Epithelial cell of proximal tubule (primary cell): ENCODE measurements at regions not wholly inside any gene's neighbourhood (a gene's known extent, or its start where the extent isn't known, plus 50 kb on each side); places are given as distances from the start of the nearest gene placed in this dataset.

Experiments
- DNase-seq: peaks from one replicate; pipeline ENCODE4 v3.0.0-alpha.2; 2011; ENCODE audit warnings: low read depth
- H3K4me3 ChIP-seq: 2 replicates; pipeline ENCODE4 v1.5.1; 2011; ENCODE audit warnings: low read depth, mild to moderate bottlenecking, low read length
- TF ChIP-seq, protein P1 (sequence below): conservative IDR thresholded peaks from 2 replicates; pipeline ENCODE4 v1.5.1; 2012; ENCODE audit warnings: low read depth, mild to moderate bottlenecking, low read length

DNA sequence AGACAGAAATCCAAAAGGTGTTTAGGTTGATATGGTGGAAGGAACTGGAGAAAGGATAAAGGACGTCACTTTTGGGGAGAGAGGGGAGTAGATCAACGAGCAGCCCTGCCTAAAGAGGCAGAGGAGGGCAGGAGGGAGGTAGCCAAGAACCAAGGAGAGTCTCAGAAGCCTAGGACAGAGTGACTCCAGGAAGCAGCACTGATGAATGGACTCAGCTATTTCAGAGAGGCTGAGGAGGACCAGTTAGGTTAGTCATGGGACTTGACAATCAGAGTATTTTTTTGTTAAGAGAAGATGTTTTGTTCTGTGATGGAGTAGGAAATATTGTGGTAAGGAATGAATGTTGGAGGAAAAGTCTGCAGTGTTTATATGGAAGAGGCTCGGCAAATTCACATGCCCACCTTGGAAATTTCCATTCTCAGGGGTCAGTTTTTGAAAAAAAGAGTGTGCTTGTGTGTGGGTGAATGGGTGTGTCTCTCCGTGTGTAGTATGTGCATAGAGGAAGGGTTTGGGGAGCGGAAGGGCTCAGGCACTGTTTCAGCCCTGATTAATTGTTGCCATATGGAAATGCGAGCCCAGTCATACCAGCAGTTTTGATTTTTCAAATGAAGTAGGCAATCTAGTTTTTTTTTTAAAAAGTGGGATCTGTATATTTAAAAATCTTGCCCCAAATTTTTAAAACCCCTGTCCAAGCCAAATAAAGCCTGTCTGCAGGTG lies 303.6 kb downstream of the SAMD5 start:
- H3K4me3 ChIP-seq: no peak overlapping the region
- no peak for DNase-seq
- TF ChIP-seq, protein P1, sequence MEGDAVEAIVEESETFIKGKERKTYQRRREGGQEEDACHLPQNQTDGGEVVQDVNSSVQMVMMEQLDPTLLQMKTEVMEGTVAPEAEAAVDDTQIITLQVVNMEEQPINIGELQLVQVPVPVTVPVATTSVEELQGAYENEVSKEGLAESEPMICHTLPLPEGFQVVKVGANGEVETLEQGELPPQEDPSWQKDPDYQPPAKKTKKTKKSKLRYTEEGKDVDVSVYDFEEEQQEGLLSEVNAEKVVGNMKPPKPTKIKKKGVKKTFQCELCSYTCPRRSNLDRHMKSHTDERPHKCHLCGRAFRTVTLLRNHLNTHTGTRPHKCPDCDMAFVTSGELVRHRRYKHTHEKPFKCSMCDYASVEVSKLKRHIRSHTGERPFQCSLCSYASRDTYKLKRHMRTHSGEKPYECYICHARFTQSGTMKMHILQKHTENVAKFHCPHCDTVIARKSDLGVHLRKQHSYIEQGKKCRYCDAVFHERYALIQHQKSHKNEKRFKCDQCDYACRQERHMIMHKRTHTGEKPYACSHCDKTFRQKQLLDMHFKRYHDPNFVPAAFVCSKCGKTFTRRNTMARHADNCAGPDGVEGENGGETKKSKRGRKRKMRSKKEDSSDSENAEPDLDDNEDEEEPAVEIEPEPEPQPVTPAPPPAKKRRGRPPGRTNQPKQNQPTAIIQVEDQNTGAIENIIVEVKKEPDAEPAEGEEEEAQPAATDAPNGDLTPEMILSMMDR: no peak

DNA sequence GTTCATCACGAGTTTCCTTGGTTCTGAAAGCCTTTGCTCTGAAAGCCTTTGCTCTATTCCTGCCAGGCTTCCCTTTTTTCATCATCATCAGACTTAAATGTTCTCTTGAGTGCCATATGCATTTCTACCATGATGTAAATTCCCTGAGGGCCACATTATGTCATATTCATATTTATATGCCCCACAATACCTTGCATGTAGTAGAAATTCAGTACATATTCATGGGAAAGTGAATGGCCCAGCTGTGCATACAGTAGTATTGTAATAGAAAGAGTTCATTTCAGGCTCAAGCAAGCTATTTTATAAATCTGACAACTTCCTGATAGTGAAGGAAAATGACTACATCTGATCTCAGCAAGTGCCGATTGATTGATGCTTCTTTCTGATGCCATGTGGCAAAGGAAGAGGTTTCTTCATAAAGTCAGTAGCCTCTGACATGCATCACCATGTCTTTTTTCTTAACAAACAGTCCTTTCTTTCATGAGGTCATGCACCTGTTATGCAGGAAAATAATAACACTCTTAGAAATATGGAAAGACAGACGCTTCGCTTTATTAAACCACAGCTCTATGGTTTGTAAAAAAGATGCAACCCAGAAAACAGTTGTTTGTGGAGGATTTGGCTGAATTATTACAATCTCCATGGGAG lies 308.7 kb downstream of the SAMD5 start:
- DNase-seq: no peak
- TF ChIP-seq, protein P1: no peak
- no peak overlapping the region for H3K4me3 ChIP-seq

DNA sequence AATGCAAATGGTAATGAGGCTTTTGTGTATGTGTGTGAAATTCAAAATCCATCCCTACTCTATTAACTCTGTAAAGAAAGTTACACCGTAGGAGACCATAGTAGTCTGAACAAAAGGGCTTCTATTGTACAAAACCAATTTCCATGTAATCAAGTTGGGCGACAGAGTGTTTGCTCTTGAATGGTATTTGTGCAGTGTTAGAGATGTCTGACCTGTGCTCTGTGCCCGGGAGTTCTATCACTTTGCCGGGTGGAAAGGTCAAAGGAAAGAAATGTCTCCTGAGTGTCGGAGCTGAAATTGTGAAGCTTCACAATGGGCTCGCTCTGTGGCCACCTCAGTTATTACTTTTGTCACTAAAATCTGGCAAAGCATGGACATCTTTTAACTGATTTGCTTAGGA lies 312.0 kb downstream of the SAMD5 start:
- TF ChIP-seq, protein P1: no peak
- no peak overlapping the region for H3K4me3 ChIP-seq
- DNase-seq: no peak

DNA sequence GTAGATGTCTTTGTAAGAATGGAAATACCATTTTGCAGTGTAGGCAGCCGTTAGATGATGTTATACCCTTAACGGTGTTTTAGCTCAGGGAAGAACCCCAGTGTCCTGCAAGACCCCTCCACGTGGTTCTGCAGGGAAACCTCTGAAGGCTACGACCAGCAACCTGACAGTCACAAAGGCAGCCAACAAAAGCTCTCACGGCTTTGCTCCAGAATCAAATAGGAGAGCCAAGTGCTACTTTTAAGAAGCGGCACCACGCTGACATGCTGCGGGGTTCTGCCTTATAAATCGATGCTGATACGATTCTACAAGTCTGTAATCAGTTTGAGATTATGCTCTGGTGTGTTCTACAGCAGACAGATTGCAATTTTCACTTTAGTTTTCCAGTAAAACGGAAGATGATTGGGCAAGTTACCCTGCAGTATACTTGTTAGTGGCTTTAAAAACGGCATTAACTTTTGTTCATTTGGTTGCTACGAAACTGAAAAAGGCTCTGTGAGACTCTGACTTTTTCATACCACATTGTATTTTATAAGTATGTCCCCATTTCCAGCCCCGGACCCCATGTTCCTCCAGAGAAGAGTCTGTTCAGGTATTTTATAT lies 312.9 kb downstream of the SAMD5 start:
- H3K4me3 ChIP-seq: no peak overlapping the region
- TF ChIP-seq, protein P1: no peak
- DNase-seq: no peak

DNA sequence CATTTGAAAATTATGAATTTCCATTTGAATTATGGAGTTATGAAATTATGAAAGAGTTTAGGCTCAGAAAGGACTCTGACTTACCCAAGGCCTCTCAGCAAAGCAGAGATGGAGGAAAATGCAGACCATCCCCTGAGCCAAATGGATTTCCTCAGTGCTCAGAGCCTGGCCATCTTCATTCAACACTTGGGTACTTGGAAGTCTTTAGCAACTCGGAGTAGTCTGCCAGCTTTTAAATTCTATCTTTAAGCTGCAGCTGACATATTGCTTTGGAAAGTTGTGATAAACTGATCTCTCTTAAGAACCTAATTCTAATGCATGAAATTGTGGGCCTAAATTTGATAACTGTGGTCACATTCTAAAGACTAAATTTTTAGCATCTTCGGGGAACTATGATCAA lies 315.4 kb downstream of the SAMD5 start:
- no peak overlapping the region for H3K4me3 ChIP-seq
- TF ChIP-seq, protein P1: no peak
- DNase-seq: no peak

DNA sequence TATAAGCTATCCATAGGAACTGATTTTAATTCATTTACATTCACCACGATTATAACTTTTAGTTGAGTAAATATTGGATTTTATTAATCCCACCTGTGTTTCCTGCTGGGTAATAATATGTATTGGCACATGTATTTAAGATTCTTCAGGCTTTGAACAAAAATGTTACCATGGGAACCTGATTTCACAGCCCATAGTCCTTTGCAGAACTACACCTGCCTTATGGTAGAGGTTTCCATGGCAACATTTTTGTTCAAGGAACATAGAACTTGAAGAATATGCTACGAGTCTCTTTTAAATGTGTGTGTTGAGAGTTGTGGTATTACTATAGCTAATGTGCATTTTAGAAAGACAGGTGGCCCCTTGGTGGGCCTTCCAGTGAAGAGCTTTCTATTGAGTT lies 317.4 kb downstream of the SAMD5 start:
- TF ChIP-seq, protein P1: no peak
- no peak for DNase-seq
- no peak overlapping the region for H3K4me3 ChIP-seq
